Left hindlimb (tissue), 1 donor: ENCODE measurements at regions not wholly inside any gene's neighbourhood (a gene's known extent, or its start where the extent isn't known, plus 50 kb on each side); places are given as distances from the start of the nearest gene placed in this dataset.
"Not testable (repeated sequence)": the region's sequence is repeated elsewhere in the genome, so short reads cannot be mapped to it uniquely, and the experiment has no call there.

Experiments used
- DNase-seq: peaks from one replicate; pipeline ENCODE4 v3.0.0-alpha.2; 2018

DNA sequence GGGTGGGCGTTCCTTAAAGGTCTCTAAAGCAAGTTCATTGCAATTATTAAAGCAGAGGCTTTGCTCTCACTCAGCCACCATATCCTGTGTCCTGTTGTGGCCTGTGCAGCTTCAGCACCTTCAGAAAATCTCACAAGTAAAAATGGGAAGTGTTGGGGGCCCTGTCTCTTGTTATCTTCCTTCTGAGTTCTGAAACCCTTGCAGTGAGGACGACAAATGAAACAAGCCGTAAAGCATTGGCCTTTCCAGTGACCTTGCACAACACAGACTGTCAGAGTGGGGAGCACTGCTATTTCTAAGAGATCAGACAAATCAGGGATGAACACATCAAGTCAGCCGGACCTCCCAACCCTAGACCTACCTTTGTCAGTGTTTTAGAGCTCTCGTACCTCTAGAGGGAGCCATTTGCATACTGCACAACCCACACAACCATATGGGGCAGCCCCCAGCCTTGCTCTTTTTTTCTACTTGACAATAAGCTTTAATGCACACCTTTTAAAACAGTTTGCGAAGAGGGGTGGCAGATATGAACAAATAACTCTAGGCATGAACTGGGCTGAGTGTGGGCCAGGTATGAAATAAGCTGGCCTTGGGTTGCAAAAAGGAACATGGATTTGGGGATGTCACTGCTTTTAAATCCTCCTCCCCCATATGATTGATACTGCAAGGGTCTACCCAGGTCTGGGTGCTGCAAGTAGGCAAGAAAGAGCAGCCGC, 89.8 kb downstream of the KATNIP start:
- DNase-seq, result no peak

- DNase-seq, result no peak
Measured at GRCh38 chr16:27640277-27640600, 90.3 kb downstream of the KATNIP start.

DNA sequence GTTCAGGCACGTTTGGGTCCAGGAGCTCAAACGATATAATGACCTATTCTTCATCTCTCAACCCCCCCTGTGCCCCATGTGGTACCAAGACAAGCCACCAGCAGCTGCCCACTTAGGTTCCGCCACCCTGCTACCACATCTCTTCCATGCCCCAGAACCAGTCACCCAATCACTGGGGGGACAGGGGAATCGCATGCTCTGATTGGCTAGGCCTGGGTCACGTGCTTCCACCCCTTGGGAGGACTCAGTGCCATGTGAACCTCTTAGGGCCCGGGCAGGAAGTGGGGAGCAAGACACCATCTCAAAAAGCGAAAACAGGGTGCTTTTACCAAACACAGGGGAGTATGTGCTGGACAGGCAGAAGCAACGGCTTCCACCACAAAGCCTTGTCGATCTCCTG, 91.3 kb downstream of the KATNIP start:
- DNase-seq, result no peak

- DNase-seq, result not testable (repeated sequence)
Measured at GRCh38 chr16:27641734-27642415, 91.9 kb downstream of the KATNIP start.

DNA sequence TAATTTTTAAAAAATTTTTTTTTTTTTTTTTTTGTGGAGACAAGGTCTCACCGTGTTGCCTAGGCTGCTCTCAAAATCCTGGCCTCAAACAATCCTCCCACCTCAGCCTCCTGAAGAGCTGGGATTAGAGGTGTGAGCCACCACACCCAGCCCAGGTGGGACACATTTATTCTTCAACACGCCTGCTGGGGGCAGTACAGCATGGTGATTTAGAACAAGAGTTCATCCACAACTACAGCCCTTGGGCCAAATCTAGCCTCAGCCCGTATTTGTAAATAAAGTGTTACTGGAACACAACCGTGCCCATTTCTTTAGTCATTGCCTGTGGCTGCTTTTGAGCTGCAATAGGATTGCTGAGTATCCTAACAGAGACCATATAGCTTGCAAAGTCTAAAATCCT, 92.8 kb downstream of the KATNIP start:
- no peak for DNase-seq

DNA sequence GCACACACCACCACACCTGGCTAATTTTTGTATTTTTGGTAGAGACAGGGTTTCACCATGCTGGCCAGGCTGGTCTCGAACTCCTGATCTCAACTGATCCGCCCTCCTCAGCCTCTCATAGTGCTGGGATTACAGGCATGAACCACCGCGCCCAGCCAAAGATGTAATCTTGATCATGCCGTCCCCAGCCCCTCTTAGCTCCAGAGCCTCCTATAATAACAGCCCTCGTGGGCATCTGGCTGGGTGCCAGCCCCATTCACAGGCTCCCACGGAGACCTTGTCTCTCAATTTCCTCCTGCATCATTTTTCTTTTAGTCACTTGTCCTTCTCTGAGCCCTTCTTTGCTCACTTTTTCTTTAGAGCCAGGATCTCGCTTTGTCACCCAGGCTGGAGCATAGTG, 94.2 kb downstream of the KATNIP start:
- DNase-seq, result no peak

GRCh38 chr16:27645396-27645795, 95.5 kb downstream of the KATNIP start:
- DNase-seq, result no peak

GRCh38 chr16:27646806-27647205, 96.9 kb downstream of the KATNIP start:
- DNase-seq, result no peak

DNA sequence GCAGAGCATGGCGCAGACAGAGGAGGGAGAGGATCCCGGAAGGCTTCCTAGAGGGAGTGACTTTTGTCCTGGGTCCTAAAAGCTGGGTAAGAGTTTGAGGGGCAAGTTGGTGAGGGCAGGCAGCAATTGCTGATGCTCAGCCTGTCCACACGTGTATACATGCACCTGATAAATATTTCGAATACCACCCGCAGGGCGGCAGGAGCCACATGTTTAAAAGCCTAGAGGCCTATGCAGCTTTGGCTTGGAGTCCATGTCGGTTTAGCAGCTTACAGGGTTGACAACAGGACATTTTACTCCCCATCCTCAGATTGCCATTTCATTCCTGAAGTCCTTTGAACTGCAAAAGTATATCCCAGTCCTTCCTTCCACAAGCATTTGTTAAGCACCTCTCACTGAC, 99.1 kb downstream of the KATNIP start:
- no peak for DNase-seq

- DNase-seq, result no peak
Measured at GRCh38 chr16:27650073-27650701, 100.2 kb downstream of the KATNIP start.

GRCh38 chr16:27651301-27651700, 101.4 kb downstream of the KATNIP start:
- no peak for DNase-seq

DNA sequence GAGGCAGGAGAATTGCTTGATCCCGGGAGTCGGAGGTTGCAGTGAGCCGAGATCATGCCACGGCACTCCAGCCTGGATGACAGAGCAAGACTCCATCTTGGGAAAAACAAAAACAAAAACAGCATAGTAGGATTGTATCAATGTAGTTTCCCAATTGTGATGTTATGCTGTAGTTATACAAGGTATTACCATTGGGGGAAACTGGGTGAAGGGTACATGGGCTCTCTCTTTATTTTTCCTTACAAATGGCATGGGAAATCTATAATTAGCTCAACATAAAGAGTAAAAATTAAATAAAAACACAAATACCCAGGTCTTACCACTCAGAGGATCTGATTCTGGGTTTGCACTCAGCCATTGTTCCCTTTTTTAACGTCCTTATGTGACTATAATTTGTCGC, 107.9 kb downstream of the KATNIP start:
- DNase-seq, result no peak

- no peak for DNase-seq
Measured at GRCh38 chr16:27660507-27660906, 110.6 kb downstream of the KATNIP start.

- not testable (repeated sequence) for DNase-seq
Measured at GRCh38 chr16:27663235-27663634, 113.3 kb downstream of the KATNIP start.

DNA sequence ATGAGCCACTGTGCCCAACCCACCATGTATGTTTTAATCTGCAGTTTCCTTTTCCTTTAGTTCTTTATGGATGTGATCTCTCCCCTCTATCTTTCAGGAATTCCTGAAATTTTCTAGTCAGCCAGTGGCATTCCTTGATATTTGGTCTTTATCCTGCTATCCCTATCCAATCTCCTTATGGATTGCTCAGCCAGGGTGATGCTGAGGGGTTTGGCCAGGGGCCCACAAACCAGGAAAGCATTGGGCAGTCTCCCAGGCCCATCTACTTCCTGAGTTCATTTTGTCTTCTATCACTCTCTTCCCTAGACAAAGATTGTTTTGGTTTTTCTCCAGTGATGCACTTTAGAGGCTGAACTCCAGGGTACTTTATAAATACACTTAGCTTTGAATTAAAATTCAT, 115.9 kb downstream of the KATNIP start:
- no peak for DNase-seq

GRCh38 chr16:27670071-27670810, 120.3 kb downstream of the KATNIP start:
- no peak for DNase-seq

DNA sequence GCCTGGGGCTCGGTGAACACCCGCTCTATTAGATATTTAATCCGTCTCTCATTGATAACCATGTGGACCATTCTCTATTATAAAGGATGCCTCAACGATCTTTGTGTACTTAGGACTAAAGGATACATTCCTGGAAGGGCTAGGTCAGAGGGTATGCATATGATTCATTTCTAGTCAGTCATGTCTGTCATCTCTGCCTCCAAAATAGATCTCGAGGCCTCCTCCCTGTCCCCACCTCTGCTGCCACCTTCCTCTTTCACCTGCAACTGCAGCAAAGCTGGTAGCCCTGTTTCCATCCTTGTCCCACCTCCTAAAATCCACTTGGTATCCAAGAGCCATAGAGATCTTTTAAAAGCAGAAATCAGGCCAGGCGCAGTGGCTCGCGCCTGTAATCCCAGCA, 121.5 kb downstream of the KATNIP start:
- no peak for DNase-seq

- no peak for DNase-seq
Measured at GRCh38 chr16:27676839-27677238, 126.9 kb downstream of the KATNIP start.

GRCh38 chr16:27677263-27677662, 127.3 kb downstream of the KATNIP start:
- no peak for DNase-seq

DNA sequence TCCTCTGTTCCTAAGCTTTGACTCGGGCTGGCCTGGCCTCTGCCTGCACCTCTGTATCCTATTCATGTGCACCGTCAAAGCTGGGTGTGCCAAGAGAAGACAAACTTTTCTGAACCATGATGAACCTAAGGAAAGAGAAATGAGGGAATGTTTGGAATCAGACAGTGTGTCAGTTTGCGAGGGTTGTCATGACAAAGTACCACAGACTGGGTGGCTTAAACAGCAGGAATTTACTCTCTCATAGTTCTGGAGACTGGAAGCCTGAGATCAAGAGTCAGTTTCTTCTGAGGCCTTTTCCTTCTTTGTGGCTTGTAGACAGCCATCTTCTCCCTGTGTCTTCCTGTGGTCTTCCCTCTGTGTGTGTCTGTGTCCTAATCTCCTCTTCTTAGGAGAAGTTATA, 129.0 kb downstream of the KATNIP start:
- DNase-seq, result no peak

DNA sequence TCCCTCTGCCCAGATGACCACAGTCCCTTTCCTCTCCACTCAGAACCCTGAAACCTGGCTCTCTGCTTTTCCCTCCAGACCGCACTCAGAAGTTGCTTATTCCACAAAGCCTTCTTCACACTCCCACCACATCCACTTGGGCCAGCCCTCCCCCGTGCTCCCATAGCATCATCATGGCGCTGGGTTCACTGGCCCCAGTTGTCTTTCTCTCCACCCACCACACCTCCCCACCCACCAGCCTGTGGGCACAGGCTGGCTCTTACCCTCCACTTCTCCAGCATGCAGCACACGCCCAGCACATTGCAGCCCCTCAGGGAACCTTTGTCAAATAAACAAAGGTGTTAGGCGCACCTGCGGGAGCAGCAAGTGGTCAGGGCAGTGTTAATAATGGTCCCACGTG, 130.0 kb downstream of the KATNIP start:
- DNase-seq, result no peak

DNA sequence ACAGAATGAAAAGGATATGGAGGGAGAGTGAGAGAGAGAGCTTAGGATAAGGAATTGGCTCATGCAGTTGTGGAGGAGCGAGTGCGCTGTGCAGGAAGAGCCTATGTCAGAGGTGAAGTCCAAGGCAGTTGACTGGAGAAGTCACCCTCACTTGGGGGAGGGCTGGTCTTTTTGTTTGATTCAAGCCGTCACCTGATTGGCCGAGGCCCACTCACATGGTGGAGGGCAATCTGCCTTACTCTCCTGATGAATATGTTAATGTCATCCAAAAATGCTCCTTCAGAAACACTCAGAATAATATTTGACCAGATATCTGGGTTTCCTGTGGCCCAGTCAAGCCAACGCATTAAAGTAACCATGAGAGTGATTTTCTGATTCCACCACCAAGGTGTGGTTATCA, 131.7 kb downstream of the KATNIP start:
- no peak for DNase-seq

DNA sequence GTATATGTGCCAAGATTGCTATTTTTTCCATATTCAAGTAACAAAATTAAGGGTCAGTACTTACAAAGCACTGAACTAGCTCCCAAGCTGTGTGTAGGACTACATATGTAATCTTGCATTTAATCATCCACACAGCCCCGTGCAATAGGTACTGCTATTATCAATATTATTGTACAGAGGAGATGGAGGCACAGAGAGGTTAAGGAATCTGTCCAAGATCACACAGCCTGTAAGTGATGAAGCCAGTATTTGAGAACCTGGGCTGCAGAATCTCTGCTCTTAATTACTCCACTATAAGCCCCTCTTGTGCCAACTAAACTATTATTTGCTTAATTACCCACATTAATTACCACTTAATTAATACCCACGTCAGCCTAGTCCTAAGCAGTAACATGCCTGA, 134.1 kb downstream of the KATNIP start:
- DNase-seq, result no peak

DNA sequence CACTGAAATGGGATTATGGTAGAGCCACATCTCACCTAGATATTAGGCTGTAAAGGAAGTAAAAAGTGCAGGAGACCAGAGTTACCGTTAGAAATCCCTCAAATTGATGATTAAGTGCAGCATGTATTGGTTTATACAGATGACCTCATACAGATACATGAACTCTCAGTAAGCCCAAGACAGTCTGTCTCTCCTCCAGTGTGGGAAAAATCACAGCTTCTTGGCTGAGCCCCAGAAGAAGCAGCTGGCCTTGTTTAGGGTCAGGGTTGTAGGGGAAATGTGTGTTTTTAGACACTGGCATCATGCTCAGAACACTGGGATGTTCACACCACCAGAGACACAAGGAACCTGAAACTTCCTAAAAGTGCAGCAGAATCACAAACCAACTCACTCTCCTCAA, 135.9 kb downstream of the KATNIP start:
- no peak for DNase-seq
